ENCODE measurements at regions not wholly inside any gene's neighbourhood (a gene's known extent, or its start where the extent isn't known, plus 50 kb on each side); places are given as distances from the start of the nearest gene placed in this dataset.

- Histone ChIP-seq H3K4me3 (no peak overlapping the region), H3K27ac (no peak overlapping the region), H3K27me3 (no peaks in the 10 kb centered on the region), H3K4me1 (peaks cover 0 to 9% (median 0%) of the 10 kb centered on the region in 12 donors), H3K9me3 (no peaks in the 10 kb centered on the region), H3K36me3 (no peaks in the 10 kb centered on the region)
- intact Hi-C loops (cut with DNase I), result loop anchor here in 1 of 10 donors (10.0 kb wide), 1 partner anchor 116 kb away; no protein-coding TSS in a partner anchor
- no peak for TF ChIP-seq CTCF (IDR thresholded peaks at IDR 0.05)
- no peak for TF ChIP-seq POLR2A (IDR thresholded peaks at IDR 0.05)
- DNase-seq (no peak), ATAC-seq (peak; percentile 18 to 73 (median 68))
- WGBS, 4 donors, result 64 to 72% (median 72%) methylated on average over 10 of the region's 10 CpGs
Observed at GRCh38 chr6:134630508-134631121, 312.7 kb upstream of the SGK1 start.

GRCh38 chr6:134628154-134628553 is 310.2 kb upstream of the SGK1 start:
- Histone ChIP-seq H3K9me3 (no peaks in the 10 kb centered on the region), H3K27ac (no peak overlapping the region), H3K4me3 (no peak overlapping the region), H3K36me3 (no peaks in the 10 kb centered on the region), H3K4me1 (peaks cover 0 to 9% (median 0%) of the 10 kb centered on the region in 12 donors), H3K27me3 (no peaks in the 10 kb centered on the region)
- DNase-seq (no peak), ATAC-seq (no peak)
- 96 to 99% (median 98%) methylated on average over 2 of the region's 2 CpGs for WGBS, 4 donors
- TF ChIP-seq POLR2A (IDR thresholded peaks at IDR 0.05), result no peak
- TF ChIP-seq CTCF (IDR thresholded peaks at IDR 0.05), result no peak
- intact Hi-C loops (cut with DNase I), result no loop called here

GRCh38 chr6:134627707-134628106 is 309.8 kb upstream of the SGK1 start:
- Histone ChIP-seq H3K27me3 (no peaks in the 10 kb centered on the region), H3K4me1 (peaks cover 0 to 9% (median 0%) of the 10 kb centered on the region in 12 donors), H3K4me3 (no peak overlapping the region), H3K27ac (no peak overlapping the region), H3K36me3 (no peaks in the 10 kb centered on the region), H3K9me3 (no peaks in the 10 kb centered on the region)
- TF ChIP-seq POLR2A (IDR thresholded peaks at IDR 0.05) (no peak), CTCF (IDR thresholded peaks at IDR 0.05) (no peak)
- DNase-seq, result no peak
- no peak for ATAC-seq
- WGBS, 4 donors, result 80 to 90% (median 86%) methylated on average over 4 of the region's 4 CpGs
- intact Hi-C loops (cut with DNase I), result no loop called here

GRCh38 chr6:134626589-134626988 is 308.7 kb upstream of the SGK1 start:
- H3K27me3 ChIP-seq, result no peaks in the 10 kb centered on the region
- WGBS, 4 donors, result 85 to 88% (median 87%) methylated on average over 2 of the region's 2 CpGs
- no peak overlapping the region for H3K27ac ChIP-seq
- intact Hi-C loops (cut with DNase I), result no loop called here
- H3K4me3 ChIP-seq, result no peak overlapping the region
- DNase-seq (no peak), ATAC-seq (no peak)
- TF ChIP-seq POLR2A (IDR thresholded peaks at IDR 0.05) (no peak), CTCF (IDR thresholded peaks at IDR 0.05) (no peak)
- H3K9me3 ChIP-seq, result no peaks in the 10 kb centered on the region
- H3K4me1 ChIP-seq, result peaks cover 0 to 9% (median 0%) of the 10 kb centered on the region in 12 donors
- no peaks in the 10 kb centered on the region for H3K36me3 ChIP-seq

Data from heart left ventricle (tissue), 16 donors.